Mucosa of rectum (tissue), 2 donors: ENCODE measurements at regions not wholly inside any gene's neighbourhood (a gene's known extent, or its start where the extent isn't known, plus 50 kb on each side); places are given as distances from the start of the nearest gene placed in this dataset.

Experiments
- H3K27ac ChIP-seq, 2 donors: one replicate each; pipeline ENCODE4 v1.7.0; 2013; ENCODE audit warnings: inconsistent platforms in 2 of 2, low read depth in 2 of 2, low read length in 2 of 2
- H3K27me3 ChIP-seq, 2 donors: one replicate each; pipeline ENCODE4 v1.7.0; 2013; ENCODE audit warnings: low read length in 2 of 2; ENCODE audit not compliant: control insufficient read depth in 2 of 2, insufficient read depth in 2 of 2
- H3K36me3 ChIP-seq, 2 donors: one replicate each; pipeline ENCODE4 v1.7.0; 2013; ENCODE audit warnings: low read length in 2 of 2; ENCODE audit not compliant: control insufficient read depth in 2 of 2, insufficient read depth in 2 of 2
- H3K4me1 ChIP-seq, 2 donors: one replicate each; pipeline ENCODE4 v1.7.0; 2013; ENCODE audit warnings: low read length in 2 of 2, mild to moderate bottlenecking in 1 of 2; ENCODE audit not compliant: control insufficient read depth in 2 of 2, insufficient read depth in 2 of 2
- H3K4me3 ChIP-seq, 2 donors: one replicate each; pipeline ENCODE4 v1.7.0; 2013; ENCODE audit warnings: low read length in 2 of 2
- H3K9ac ChIP-seq, 2 donors: one replicate each; pipeline ENCODE4 v1.7.0; 2013; ENCODE audit warnings: low read length in 2 of 2, low read depth in 1 of 2, mild to moderate bottlenecking in 1 of 2
- H3K9me3 ChIP-seq, 2 donors: one replicate each; pipeline ENCODE4 v1.7.0; 2013; ENCODE audit warnings: low read length in 2 of 2; ENCODE audit not compliant: control insufficient read depth in 2 of 2
- donor health status: healthy.
- donor health status: Normal muscosa, but diverticular disease.

DNA sequence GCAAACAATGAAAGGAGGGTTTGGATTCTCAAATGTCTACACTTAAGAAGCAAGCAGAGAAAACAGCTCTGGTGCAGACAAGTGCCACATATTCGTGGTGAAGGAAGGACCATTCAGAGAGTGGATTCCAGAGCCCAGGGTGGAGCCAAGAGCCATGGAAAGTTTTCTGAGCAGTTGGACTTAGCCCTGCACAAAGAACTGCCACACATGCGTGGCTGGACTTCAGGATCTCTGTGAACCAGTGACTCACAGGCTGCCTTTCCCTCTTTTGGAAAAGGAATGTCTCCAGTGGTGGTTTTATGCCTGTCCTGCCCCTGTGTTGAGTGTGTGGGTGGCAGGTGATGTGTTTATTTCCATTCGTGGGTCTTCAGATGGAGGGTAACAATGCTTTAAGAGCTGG, 489.5 kb downstream of the CDH26 start:
- no peaks in the 10 kb centered on the region for H3K4me1 ChIP-seq
- no peak overlapping the region for H3K27ac ChIP-seq
- H3K27me3 ChIP-seq, result no peaks in the 10 kb centered on the region
- H3K4me3 ChIP-seq, result no peak overlapping the region
- no peaks in the 10 kb centered on the region for H3K9me3 ChIP-seq
- no peaks in the 10 kb centered on the region for H3K36me3 ChIP-seq
- H3K9ac ChIP-seq, result no peak overlapping the region

DNA sequence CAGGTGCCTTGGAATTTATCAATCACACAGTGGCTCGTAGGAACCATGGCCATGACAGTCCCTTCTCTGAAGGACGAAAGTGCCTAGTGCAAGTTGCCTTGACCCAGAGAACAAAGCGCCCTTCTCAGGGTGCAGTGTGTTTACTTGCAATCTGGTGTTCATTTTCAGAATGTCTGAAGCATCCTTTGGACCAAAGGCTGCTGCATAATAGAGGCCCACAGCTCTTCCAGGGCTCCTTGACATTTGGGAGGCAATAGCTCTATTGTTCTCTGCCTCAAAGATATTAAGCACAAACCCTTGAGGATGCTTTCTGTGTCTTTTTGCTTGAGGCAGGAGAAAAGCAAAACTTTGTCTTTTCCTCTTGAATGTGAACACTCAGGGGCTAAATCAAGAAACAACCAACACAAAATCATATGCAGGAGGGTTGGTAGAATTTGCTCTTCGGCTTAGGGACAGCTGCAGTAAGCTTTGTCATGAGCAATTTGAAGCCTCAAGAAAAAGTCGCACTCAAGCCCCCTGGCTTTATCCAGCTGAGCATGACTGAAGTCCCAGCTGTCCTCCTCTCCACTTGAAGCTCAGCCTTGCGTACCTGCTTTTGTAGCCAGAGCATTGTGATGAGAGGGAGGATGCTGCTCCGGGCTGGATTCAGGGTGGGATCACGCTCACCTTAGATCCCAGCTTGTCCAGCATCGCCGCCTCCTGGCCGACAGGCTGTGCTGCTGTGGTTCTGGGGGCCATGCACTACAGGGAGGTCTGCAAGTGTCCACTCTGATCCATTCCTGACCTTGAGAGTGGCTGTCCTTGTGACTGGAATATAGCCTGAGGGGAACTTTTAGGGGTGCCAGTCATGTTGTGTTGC, 495.4 kb downstream of the CDH26 start:
- H3K9me3 ChIP-seq, result no peaks in the 10 kb centered on the region
- no peak overlapping the region for H3K27ac ChIP-seq
- H3K36me3 ChIP-seq, result no peaks in the 10 kb centered on the region
- H3K4me3 ChIP-seq, result no peak overlapping the region
- H3K9ac ChIP-seq, result no peak overlapping the region
- no peaks in the 10 kb centered on the region for H3K4me1 ChIP-seq
- no peaks in the 10 kb centered on the region for H3K27me3 ChIP-seq

DNA sequence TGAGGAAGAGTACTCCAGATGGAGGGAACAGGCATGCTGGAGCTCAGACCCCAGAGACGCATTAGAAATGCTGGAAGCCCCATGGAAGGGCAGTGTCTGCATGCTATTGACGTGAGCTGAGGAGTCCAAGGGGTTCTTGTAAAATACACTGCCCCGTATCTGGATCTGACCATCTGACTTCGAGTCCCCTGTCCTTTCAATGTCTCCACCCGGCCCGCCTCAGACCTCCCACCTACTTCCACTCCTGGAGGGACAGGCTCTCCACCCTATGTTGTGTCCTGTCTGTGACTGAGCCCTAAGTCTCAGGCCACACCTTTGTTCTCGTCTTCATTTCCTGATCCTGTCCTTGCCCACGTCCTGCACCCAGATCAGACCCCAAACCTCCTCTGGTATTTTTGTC, 496.3 kb downstream of the CDH26 start:
- no peak overlapping the region for H3K27ac ChIP-seq
- H3K9ac ChIP-seq, result no peak overlapping the region
- no peaks in the 10 kb centered on the region for H3K36me3 ChIP-seq
- H3K4me3 ChIP-seq, result no peak overlapping the region
- H3K9me3 ChIP-seq, result no peaks in the 10 kb centered on the region
- H3K4me1 ChIP-seq, result no peaks in the 10 kb centered on the region
- no peaks in the 10 kb centered on the region for H3K27me3 ChIP-seq

DNA sequence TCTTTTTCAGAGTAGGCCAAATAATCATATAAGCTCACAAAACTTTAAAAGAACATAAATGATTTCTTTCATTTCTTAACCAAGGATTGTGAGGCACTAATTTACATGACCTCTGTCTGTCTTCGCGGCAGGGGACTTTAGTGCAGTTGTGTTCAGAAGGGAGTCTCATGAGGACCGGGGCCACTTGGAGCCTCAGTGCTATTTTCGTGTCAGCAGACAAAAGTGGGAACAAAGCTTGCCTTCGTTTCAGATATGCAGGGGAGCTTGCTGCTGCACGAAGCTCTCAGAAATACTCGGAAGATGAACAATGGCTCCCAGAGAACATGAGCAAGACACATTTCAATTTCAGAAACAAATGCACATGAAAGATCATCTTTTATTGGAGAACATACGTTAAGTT, 497.0 kb downstream of the CDH26 start:
- no peaks in the 10 kb centered on the region for H3K27me3 ChIP-seq
- H3K27ac ChIP-seq, result no peak overlapping the region
- H3K9me3 ChIP-seq, result no peaks in the 10 kb centered on the region
- no peaks in the 10 kb centered on the region for H3K4me1 ChIP-seq
- no peak overlapping the region for H3K4me3 ChIP-seq
- H3K36me3 ChIP-seq, result no peaks in the 10 kb centered on the region
- H3K9ac ChIP-seq, result no peak overlapping the region

DNA sequence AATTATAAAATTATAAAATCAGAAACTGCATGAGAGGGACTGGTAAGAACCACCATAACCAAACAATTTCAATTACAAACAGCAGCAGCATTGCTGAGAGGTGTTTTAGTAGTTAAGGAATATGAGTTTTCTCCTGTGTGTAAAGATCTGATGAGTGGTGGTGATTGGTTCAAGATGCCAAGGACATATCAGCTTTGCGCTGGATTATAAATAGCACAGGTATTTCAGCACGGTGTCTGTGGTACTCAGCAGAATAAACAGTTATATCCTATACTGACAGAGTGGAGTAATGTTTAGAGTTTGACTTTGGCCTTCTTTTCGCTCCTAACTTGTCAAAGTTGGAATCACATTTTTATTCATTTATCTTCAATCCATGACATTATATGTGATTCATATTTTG, 501.0 kb downstream of the CDH26 start:
- no peak overlapping the region for H3K9ac ChIP-seq
- no peak overlapping the region for H3K4me3 ChIP-seq
- no peaks in the 10 kb centered on the region for H3K9me3 ChIP-seq
- H3K4me1 ChIP-seq, result no peaks in the 10 kb centered on the region
- no peaks in the 10 kb centered on the region for H3K27me3 ChIP-seq
- H3K27ac ChIP-seq, result no peak overlapping the region
- H3K36me3 ChIP-seq, result no peaks in the 10 kb centered on the region

DNA sequence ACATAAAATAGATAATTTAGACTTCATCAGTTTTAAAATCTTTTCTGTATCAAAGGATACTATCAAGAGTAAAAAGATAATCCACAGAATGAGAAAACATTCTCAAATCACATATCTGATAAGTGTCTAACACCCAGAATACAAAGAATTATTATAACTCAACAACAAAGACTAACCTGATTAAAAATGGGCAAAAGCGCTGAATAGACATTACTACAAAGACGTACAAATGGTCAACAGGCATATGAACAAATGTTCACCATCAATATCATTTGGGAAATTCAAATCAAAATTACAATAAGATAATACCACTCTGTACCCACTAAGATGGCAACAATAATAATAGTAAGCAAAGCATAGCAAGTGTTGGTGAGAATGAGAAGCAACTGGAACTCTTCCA, 503.8 kb downstream of the CDH26 start:
- Histone ChIP-seq H3K27me3 (no peaks in the 10 kb centered on the region), H3K9me3 (no peaks in the 10 kb centered on the region), H3K27ac (no peak overlapping the region), H3K4me1 (no peaks in the 10 kb centered on the region), H3K9ac (no peak overlapping the region), H3K4me3 (no peak overlapping the region), H3K36me3 (no peaks in the 10 kb centered on the region)

DNA sequence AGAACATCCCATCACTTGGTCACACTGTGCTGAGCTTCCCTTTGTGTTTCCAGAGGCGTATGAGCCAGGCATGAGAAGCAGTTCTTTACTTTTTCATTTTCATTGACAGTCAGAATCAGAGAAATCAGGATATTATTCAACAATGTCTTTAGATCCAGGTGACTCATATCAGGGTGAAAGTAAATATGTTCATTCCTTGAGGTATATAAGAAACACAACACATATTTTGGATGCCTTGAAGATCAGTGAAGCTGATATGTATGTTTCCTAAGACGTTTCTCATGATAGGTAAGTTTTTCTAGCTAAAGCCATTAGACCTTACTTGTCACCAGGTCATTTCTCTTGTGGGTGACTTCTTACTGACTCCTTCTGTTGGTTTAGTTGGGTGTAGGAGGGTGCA, 505.6 kb downstream of the CDH26 start:
- H3K4me3 ChIP-seq, result no peak overlapping the region
- H3K27me3 ChIP-seq, result no peaks in the 10 kb centered on the region
- H3K36me3 ChIP-seq, result no peaks in the 10 kb centered on the region
- peaks cover 0 to 5% of the 10 kb centered on the region in 2 donors for H3K9me3 ChIP-seq
- no peaks in the 10 kb centered on the region for H3K4me1 ChIP-seq
- no peak overlapping the region for H3K9ac ChIP-seq
- no peak overlapping the region for H3K27ac ChIP-seq

DNA sequence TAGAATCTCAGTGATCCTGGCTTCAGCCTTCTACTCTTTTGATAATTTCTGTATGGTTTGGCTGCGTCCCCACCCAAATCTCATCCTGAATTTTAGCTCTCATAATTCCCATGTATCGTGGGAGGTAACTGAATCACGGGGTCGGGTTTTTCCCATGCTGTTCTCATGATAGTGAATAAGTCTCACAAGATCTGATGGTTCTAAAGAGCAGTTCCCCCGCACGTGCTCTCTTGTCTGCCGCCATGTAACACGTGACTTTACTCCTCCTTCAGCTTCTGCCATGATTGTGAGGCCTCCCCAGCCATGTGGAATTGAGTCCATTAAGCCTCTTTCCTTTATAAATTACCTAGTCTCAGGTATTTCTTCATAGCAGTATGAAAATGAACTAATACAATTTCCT, 507.2 kb downstream of the CDH26 start:
- H3K4me1 ChIP-seq, result no peaks in the 10 kb centered on the region
- no peaks in the 10 kb centered on the region for H3K27me3 ChIP-seq
- no peak overlapping the region for H3K27ac ChIP-seq
- no peak overlapping the region for H3K4me3 ChIP-seq
- H3K9ac ChIP-seq, result no peak overlapping the region
- H3K36me3 ChIP-seq, result no peaks in the 10 kb centered on the region
- peaks cover 0 to 5% of the 10 kb centered on the region in 2 donors for H3K9me3 ChIP-seq

DNA sequence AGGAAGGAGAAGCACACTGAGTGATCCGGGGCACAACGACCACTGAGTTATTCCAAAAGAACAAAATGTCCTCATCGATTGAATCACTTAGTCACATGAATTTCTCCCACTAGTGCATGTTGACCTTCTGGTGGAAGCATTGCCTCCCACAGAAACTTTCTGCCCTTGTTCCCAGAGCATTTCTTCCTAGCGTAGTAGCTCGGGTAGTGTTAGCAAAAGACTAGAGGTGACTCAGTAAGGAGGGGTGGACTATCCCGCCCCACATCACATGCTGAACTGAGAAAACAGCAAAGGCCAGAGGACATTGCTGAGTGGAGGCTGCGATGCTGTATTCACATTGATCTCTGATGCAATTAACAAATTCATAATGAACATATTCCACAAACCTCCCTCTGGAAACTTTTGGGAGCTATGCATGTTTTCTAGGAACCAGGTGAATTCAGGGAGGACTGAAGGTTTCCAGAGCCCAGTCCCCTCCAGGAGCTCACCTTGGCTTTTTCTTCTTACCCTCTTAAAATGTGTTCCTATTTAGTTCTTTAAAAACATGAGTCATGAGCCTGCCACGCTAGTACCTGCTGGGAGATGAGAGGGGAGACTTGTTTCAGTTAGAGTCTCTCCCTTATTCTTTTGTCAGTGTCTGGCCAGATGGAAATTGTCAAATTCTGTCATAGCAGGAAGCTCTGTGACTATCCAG, 507.9 kb downstream of the CDH26 start:
- Histone ChIP-seq H3K9me3 (peaks cover 0 to 5% of the 10 kb centered on the region in 2 donors), H3K4me1 (no peaks in the 10 kb centered on the region), H3K27me3 (no peaks in the 10 kb centered on the region), H3K4me3 (no peak overlapping the region), H3K27ac (no peak overlapping the region), H3K36me3 (no peaks in the 10 kb centered on the region), H3K9ac (no peak overlapping the region)

DNA sequence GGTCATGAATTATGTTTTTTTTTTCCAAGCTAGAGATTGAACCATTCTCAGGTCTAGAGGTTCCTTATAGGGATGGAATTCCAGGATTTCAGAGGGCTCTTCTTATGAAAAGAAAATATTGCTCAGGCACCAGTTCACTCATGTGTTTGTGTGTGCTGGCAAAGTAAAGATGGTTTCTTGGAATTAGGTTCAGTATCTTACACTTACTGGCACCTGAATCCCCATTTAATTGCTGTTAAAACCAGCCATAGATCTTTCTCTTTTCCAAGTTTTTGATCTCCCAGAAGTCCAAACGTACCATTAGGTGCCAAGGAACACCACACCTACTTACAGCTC, 508.4 kb downstream of the CDH26 start:
- no peak overlapping the region for H3K27ac ChIP-seq
- no peaks in the 10 kb centered on the region for H3K4me1 ChIP-seq
- peaks cover 0 to 5% of the 10 kb centered on the region in 2 donors for H3K9me3 ChIP-seq
- H3K27me3 ChIP-seq, result no peaks in the 10 kb centered on the region
- H3K4me3 ChIP-seq, result no peak overlapping the region
- H3K9ac ChIP-seq, result no peak overlapping the region
- no peaks in the 10 kb centered on the region for H3K36me3 ChIP-seq
